HG02588 (cell line): ENCODE measurements at regions not wholly inside any gene's neighbourhood (a gene's known extent, or its start where the extent isn't known, plus 50 kb on each side); places are given as distances from the start of the nearest gene placed in this dataset.

ENCODE experiments used
- ATAC-seq: cut with Tn5 transposase; IDR thresholded peaks from one replicate; pipeline ENCODE4 v1.9.1; 2021; ENCODE audit warnings: mild to moderate bottlenecking, moderate library complexity; ENCODE audit not compliant: unreplicated experiment

- no peak for ATAC-seq
These were observed 614.7 kb upstream of the TMEM132C start for GRCh38 chr12:127652281-127652680.

GRCh38 chr12:127654383-127654985 lies 612.5 kb upstream of the TMEM132C start:
- no peak for ATAC-seq

- ATAC-seq, result no peak
These were observed 611.3 kb upstream of the TMEM132C start for GRCh38 chr12:127655691-127656090.

GRCh38 chr12:127656266-127656665 lies 610.7 kb upstream of the TMEM132C start:
- no peak for ATAC-seq

GRCh38 chr12:127657036-127657435 lies 609.9 kb upstream of the TMEM132C start:
- ATAC-seq, result no peak

GRCh38 chr12:127660961-127661360 lies 606.0 kb upstream of the TMEM132C start:
- ATAC-seq, result no peak

- ATAC-seq, result no peak
These were observed 603.3 kb upstream of the TMEM132C start for GRCh38 chr12:127663716-127664115.

- no peak for ATAC-seq
These were observed 602.1 kb upstream of the TMEM132C start for GRCh38 chr12:127664901-127665300.

- no peak for ATAC-seq
These were observed 599.8 kb upstream of the TMEM132C start for GRCh38 chr12:127667131-127667685.

GRCh38 chr12:127670294-127670693 lies 596.7 kb upstream of the TMEM132C start:
- no peak for ATAC-seq

- no peak for ATAC-seq
These were observed 596.2 kb upstream of the TMEM132C start for GRCh38 chr12:127670796-127671195.

- no peak for ATAC-seq
These were observed 591.0 kb upstream of the TMEM132C start for GRCh38 chr12:127675936-127676335.

- ATAC-seq, result no peak
These were observed 589.3 kb upstream of the TMEM132C start for GRCh38 chr12:127677537-127678131.

GRCh38 chr12:127678945-127679344 lies 588.0 kb upstream of the TMEM132C start:
- ATAC-seq, result no peak

GRCh38 chr12:127680516-127680915 lies 586.5 kb upstream of the TMEM132C start:
- ATAC-seq, result no peak

GRCh38 chr12:127681151-127681754 lies 585.7 kb upstream of the TMEM132C start:
- ATAC-seq, result no peak

GRCh38 chr12:127685491-127685890 lies 581.5 kb upstream of the TMEM132C start:
- ATAC-seq, result no peak

- no peak for ATAC-seq
These were observed 581.0 kb upstream of the TMEM132C start for GRCh38 chr12:127685931-127686330.

- ATAC-seq, result no peak
These were observed 579.8 kb upstream of the TMEM132C start for GRCh38 chr12:127687181-127687580.

GRCh38 chr12:127688906-127689428 lies 578.0 kb upstream of the TMEM132C start:
- ATAC-seq, result no peak

GRCh38 chr12:127690161-127690560 lies 576.8 kb upstream of the TMEM132C start:
- no peak for ATAC-seq

- no peak for ATAC-seq
These were observed 570.0 kb upstream of the TMEM132C start for GRCh38 chr12:127696963-127697362.
